ENCODE measurements at regions not wholly inside any gene's neighbourhood (a gene's known extent, or its start where the extent isn't known, plus 50 kb on each side); places are given as distances from the start of the nearest gene placed in this dataset.

- H3K27me3 Mint-ChIP-seq (ENCODE audit: low read depth) = no peaks in the 10 kb centered on the region
- peaks cover 3 to 8% (median 4%) of the 10 kb centered on the region in 3 experiments; a peak in 5 of 7 replicates for H3K36me3 Mint-ChIP-seq (ENCODE audit: insufficient read depth in 1 of 3, low read depth in 3 of 3)
- no CpG with 5 or more reads among the region's 1 CpG for WGBS (ENCODE audit: extremely low coverage, insufficient read length, low lambda C conversion rate)
- no peak overlapping the region for H3K56ac ChIP-seq (ENCODE audit: insufficient read length, low read depth, low read length)
- no peak overlapping the region for H3K18ac ChIP-seq (ENCODE audit: insufficient read length, low read depth, low read length)
- no peak overlapping the region for H4K91ac ChIP-seq (ENCODE audit: insufficient read length, low read depth, low read length)
- H3K4me1 ChIP-seq (ENCODE audit: insufficient read depth, low read length) = no peaks in the 10 kb centered on the region; the same call in 1 of the 2 replicates
- H3K9ac ChIP-seq (ENCODE audit: extremely low read depth, insufficient read length, low read length) = no peak overlapping the region
- H4K20me1 ChIP-seq (ENCODE audit: control insufficient read depth, insufficient read depth, insufficient read length) = no peaks in the 10 kb centered on the region
- H3K9me3 ChIP-seq (ENCODE audit: control insufficient read depth, low read depth, low read length) = no peaks in the 10 kb centered on the region
- no peaks in the 10 kb centered on the region for H3K23me2 ChIP-seq (ENCODE audit: insufficient read length, low read depth, low read length, poor library complexity, severe bottlenecking)
- H2BK120ac ChIP-seq (ENCODE audit: low read depth, low read length, poor library complexity, severe bottlenecking) = no peak overlapping the region
- H3K4me1 Mint-ChIP-seq = peaks cover 7 to 15% of the 10 kb centered on the region in 2 experiments
- no peak overlapping the region for H3K4ac ChIP-seq (ENCODE audit: low read depth, low read length)
- no peak overlapping the region for H2BK20ac ChIP-seq (ENCODE audit: low read depth, low read length, poor library complexity, severe bottlenecking)
- no peaks in the 10 kb centered on the region for H3K79me2 ChIP-seq (ENCODE audit: insufficient read depth, low read length)
- no peak overlapping the region for H2BK12ac ChIP-seq (ENCODE audit: insufficient read length, low read depth, low read length)
- no peak overlapping the region for H3K23ac ChIP-seq (ENCODE audit: insufficient read length, low read depth, low read length)
- no peak for TF ChIP-seq CTCF (conservative IDR thresholded peaks at IDR 0.05)
- no peak overlapping the region for H4K8ac ChIP-seq (replicated peaks; ENCODE audit: insufficient read length, low read depth, low read length)
- no peak overlapping the region for H2BK15ac ChIP-seq (ENCODE audit: low read depth, low read length)
- no peak overlapping the region for H3K14ac ChIP-seq (ENCODE audit: insufficient read depth, low read length)
- no peak overlapping the region for H3K4me2 ChIP-seq (ENCODE audit: insufficient read depth, insufficient read length, low read length)
- H3K79me1 ChIP-seq (ENCODE audit: insufficient read depth, low read depth, low read length, poor library complexity, severe bottlenecking) = no peaks in the 10 kb centered on the region
- no peak overlapping the region for H3K4me3 Mint-ChIP-seq
- H4K5ac ChIP-seq (ENCODE audit: insufficient read length, low read depth, low read length) = no peak overlapping the region
- DNase-seq = no peak
- no peak overlapping the region for H2AK5ac ChIP-seq (ENCODE audit: insufficient read length, low read length)
- H3K27me3 ChIP-seq (ENCODE audit: insufficient read depth, low read length) = no peaks in the 10 kb centered on the region
- H3K27ac ChIP-seq (ENCODE audit: insufficient read length, low read depth, low read length) = no peak overlapping the region
- H3T11ph ChIP-seq (ENCODE audit: low read length) = no peak overlapping the region
- H2AFZ ChIP-seq (ENCODE audit: low read length) = no peak overlapping the region
- peaks cover 9 to 10% of the 10 kb centered on the region in 2 experiments for H3K9me3 Mint-ChIP-seq
- 0 out of 7 replicates have a peak overlapping the region, but pooled peaks of 1 of the 3 experiments have one; percentile 27 for H3K27ac Mint-ChIP-seq
- H2BK5ac ChIP-seq (ENCODE audit: insufficient read length, low read length) = no peak overlapping the region
Measured at GRCh38 chr12:25741917-25742316, 188.8 kb upstream of the LMNTD1 start.
